ENCODE measurements at regions not wholly inside any gene's neighbourhood (a gene's known extent, or its start where the extent isn't known, plus 50 kb on each side); places are given as distances from the start of the nearest gene placed in this dataset.

DNA sequence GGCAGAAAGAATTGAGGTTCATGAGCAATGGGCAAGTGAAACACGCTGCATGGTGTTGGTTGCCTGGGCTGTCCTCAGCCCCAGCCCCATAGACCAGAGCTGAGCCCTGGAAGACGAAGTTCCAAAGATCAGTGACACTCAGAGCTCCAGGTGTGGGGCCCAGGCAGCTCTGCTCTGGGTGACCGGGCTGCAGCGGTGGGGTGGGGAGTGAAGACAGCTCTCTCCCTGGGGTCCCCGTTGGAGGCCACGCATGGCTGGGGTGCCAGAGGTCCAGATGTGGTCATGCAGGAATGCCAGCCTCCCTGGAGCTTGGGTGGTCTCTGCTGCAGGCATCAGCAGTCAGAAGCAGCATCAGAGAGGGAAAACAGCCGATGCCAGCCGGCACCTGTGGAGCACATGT lies 165.0 kb upstream of the ERCC6L2 start:
- in situ Hi-C loops (cut with HindIII; ENCODE audit: extremely low pct_ligation_motif_present, low pct_unique_long_range_greater_than_20kb) (no loop called here), intact Hi-C loops (cut with micrococcal nuclease; ENCODE audit: unreplicated experiment) (no loop called here)
- Histone ChIP-seq H3K4me3 (replicated peaks in 1 of 3; ENCODE audit: insufficient read depth in 1 of 3, low read depth in 2 of 3, low read length in 3 of 3) (peak overlapping the region in 1 of 3 experiments; percentile 50; a peak in 1 of 6 replicates), H4K20me1 (ENCODE audit: insufficient read depth, low read length) (no peaks in the 10 kb centered on the region), H3K9ac (ENCODE audit: insufficient read depth, low read depth, low read length) (no peak overlapping the region), H3K4me1 (ENCODE audit: insufficient read depth, low read length) (peaks cover 19% of the 10 kb centered on the region), H2AFZ (ENCODE audit: low read length) (no peak overlapping the region), H3K36me3 (replicated peaks in 1 of 2; ENCODE audit: control insufficient read depth in 1 of 2, insufficient read depth in 2 of 2, low read length in 2 of 2) (no peaks in the 10 kb centered on the region), H3K27ac (ENCODE audit: extremely low read length, insufficient read depth, low read length) (no peak overlapping the region), H3K79me2 (ENCODE audit: insufficient read depth, low read length) (no peaks in the 10 kb centered on the region), H3K9me3 (ENCODE audit: low read length) (peaks cover 14% of the 10 kb centered on the region), H3K4me2 (ENCODE audit: low read depth, low read length) (peak overlapping the region; percentile 60), H3K27me3 (ENCODE audit: control insufficient read depth in 1 of 2, insufficient read depth in 2 of 2, low read length in 2 of 2) (no peaks in the 10 kb centered on the region)
- TF ChIP-seq MTA1 (CRISPR knock-in tag; IDR thresholded peaks at IDR 0.05; ENCODE audit: borderline replicate concordance) = 0 out of 2 replicates have a peak, but pooled peaks have one; percentile 22
- TF ChIP-seq ZNF687 (CRISPR knock-in tag; IDR thresholded peaks at IDR 0.05) = peak; percentile 65
- TF ChIP-seq ZNF619 (CRISPR knock-in tag; IDR thresholded peaks at IDR 0.05) = 0 out of 2 replicates have a peak, but pooled peaks have one; percentile 11
- TF ChIP-seq POGZ (CRISPR knock-in tag; IDR thresholded peaks at IDR 0.05) = 0 out of 2 replicates have a peak, but pooled peaks have one; percentile 27
- TF ChIP-seq SALL1 (CRISPR knock-in tag; IDR thresholded peaks at IDR 0.05) = peak; percentile 55
- TF ChIP-seq NFKB2 (CRISPR knock-in tag; IDR thresholded peaks at IDR 0.05; ENCODE audit: borderline replicate concordance) = no peak
- no peak for TF ChIP-seq PRMT3 (CRISPR knock-in tag; IDR thresholded peaks at IDR 0.05; ENCODE audit: borderline replicate concordance, low read depth)
- TF ChIP-seq MYC (CRISPR knock-in tag; IDR thresholded peaks at IDR 0.05; ENCODE audit: borderline replicate concordance) = 0 out of 2 replicates have a peak, but pooled peaks have one; percentile 44
- TF ChIP-seq JUN (CRISPR knock-in tag; IDR thresholded peaks at IDR 0.05) = no peak
- peak; percentile 39; the same call in 1 of the 2 replicates for TF ChIP-seq ZMYM3 (CRISPR knock-in tag; IDR thresholded peaks at IDR 0.05)
- TF ChIP-seq DPF2 (CRISPR knock-in tag; IDR thresholded peaks at IDR 0.05; ENCODE audit: borderline replicate concordance, low read depth) = 0 out of 2 replicates have a peak, but pooled peaks have one; percentile 24
- 0 out of 2 replicates have a peak, but pooled peaks have one; percentile 45 for TF ChIP-seq UBTF (CRISPR knock-in tag; IDR thresholded peaks at IDR 0.05)
- no peak for TF ChIP-seq MLLT10 (CRISPR knock-in tag; IDR thresholded peaks at IDR 0.05)
- peak; percentile 60 for TF ChIP-seq PAXIP1 (CRISPR knock-in tag; conservative IDR thresholded peaks at IDR 0.05)
- TF ChIP-seq HNF4A (CRISPR knock-in tag; IDR thresholded peaks at IDR 0.05) = peak; percentile 67
- 4% methylated on average over 4 of the region's 8 CpGs for WGBS (ENCODE audit: low lambda C conversion rate)
- BruUV-seq (replicated peaks) = no TSS peak
- ChIA-PET POLR2A (no interaction called here), CTCF (ENCODE audit: low intra/inter-chr PET ratio, low total read pairs) (no interaction called here)
- DNase-seq (ENCODE audit: low spot score) (no peak), ATAC-seq (peak; percentile 95), FAIRE-seq (no peak)

Measured in HepG2 (cell line).